C4-2B (cell line): ENCODE measurements at regions not wholly inside any gene's neighbourhood (a gene's known extent, or its start where the extent isn't known, plus 50 kb on each side); places are given as distances from the start of the nearest gene placed in this dataset.
"Not testable (repeated sequence)": the region's sequence is repeated elsewhere in the genome, so short reads cannot be mapped to it uniquely, and the experiment has no call there.

Experiments
- H3K27ac ChIP-seq: fragments of 450-650 bp; 2 replicates; pipeline ENCODE4 v1.5.1; 2017
- CTCF ChIP-seq: fragments of 450-650 bp; conservative IDR thresholded peaks from 2 replicates; pipeline ENCODE4 v1.5.1; 2017; ENCODE audit warnings: mild to moderate bottlenecking
- ZFX ChIP-seq: fragments of 450-650 bp; IDR thresholded peaks from 2 replicates; pipeline ENCODE4 v1.6.1; 2017

- TF ChIP-seq ZFX (no peak), CTCF (no peak)
Observed at GRCh38 chrX:22818061-22818460, 181.7 kb upstream of the DDX53 start.

GRCh38 chrX:22855693-22856092 lies 144.1 kb upstream of the DDX53 start:
- TF ChIP-seq ZFX (no peak), CTCF (no peak)
- H3K27ac ChIP-seq = no peak overlapping the region

More at GRCh38 chrX:22818061-22818460, 181.7 kb upstream of the DDX53 start:
- H3K27ac ChIP-seq = no peak overlapping the region

DNA sequence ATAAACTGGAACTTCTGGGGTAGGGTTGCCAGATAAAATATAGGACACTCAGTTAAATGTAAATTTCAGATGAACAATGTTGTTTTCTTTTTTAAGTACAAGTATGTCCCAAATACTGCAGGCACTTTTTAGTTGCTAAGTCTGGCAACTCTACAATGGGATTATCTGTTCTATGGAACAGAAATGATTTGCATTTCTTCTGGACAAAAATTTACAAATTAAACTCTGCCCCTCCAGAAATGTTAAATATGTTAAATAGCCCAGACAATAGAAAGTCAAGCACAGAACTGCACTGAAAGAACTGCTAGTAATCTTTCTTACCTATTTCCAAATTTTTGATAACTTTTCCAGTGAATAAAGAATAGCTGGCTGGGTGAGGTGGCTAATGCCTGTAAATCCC lies 140.1 kb upstream of the DDX53 start:
- H3K27ac ChIP-seq = no peak overlapping the region
- TF ChIP-seq CTCF (no peak), ZFX (no peak)

DNA sequence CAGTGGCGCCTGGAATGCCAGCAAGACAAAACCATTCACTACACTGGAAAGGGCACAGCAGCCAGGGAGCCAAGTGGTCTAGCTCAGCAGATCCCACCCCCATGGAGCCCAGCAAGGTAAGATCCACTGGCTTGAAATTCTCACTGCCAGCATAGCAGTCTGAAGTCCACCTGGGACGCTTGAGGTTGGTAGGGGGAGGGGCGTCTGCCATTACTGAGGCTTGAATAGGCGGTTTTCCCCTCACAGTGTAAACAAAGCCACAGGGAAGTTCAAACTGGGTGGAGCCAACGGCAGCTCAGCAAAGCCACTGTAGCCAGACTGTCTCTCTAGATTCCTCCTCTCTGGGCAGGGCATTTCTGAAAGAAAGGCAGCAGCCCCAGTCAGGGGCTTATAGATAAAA lies 133.0 kb upstream of the DDX53 start:
- not testable (repeated sequence) for H3K27ac ChIP-seq

- TF ChIP-seq CTCF (no peak), ZFX (no peak)
- no peak overlapping the region for H3K27ac ChIP-seq
Observed at GRCh38 chrX:22882543-22882942, 117.2 kb upstream of the DDX53 start.

DNA sequence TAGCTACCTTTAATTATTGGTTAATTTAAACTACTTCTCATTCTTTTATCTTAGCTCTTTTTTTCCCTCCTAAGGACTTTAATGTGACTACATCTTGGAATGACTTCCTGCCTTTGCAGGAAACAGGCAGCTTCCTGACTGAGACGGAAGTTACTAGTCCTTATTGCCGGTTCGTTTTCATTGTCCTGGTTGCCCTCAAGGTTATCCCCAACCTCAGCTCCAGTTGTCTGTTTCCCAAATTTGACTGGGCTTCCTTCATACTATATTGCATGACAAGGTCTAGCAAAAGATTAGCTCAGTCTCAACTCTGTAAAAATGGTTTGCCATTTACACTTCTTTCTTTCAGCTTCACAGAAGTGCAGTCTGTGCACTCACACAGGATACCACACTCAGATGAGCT lies 109.9 kb upstream of the DDX53 start:
- TF ChIP-seq CTCF (no peak), ZFX (no peak)
- H3K27ac ChIP-seq = no peak overlapping the region

DNA sequence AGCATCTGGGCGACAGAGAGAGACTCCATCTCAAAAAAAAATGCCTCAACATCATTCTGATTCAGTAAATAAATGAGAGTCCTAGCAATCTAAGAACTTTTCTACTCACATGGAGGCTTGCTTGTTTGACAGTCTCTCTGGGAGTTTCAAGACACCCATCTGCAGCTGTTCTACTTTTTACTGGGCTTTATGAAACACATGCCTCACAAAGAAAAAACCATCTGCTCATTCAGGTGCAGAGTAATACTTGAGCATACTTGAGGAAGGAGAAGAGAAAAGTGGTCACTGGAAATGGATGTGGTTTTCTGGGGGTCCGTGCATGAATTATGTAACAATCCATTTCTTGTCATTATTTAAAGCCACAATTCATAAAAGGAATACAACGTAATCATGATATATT lies 87.1 kb upstream of the DDX53 start:
- no peak for TF ChIP-seq ZFX
- TF ChIP-seq CTCF = no peak
- H3K27ac ChIP-seq = no peak overlapping the region

- H3K27ac ChIP-seq = no peak overlapping the region
- TF ChIP-seq ZFX (no peak), CTCF (no peak)
Observed at GRCh38 chrX:22922961-22923360, 76.8 kb upstream of the DDX53 start.
